ENCODE measurements at regions not wholly inside any gene's neighbourhood (a gene's known extent, or its start where the extent isn't known, plus 50 kb on each side); places are given as distances from the start of the nearest gene placed in this dataset.

- TF ChIP-seq CTCF (IDR thresholded peaks at IDR 0.05; ENCODE audit: borderline replicate concordance, extremely low read depth, low read length, poor library complexity, severe bottlenecking) (no peak), EZH2 (IDR thresholded peaks at IDR 0.05; ENCODE audit: borderline replicate concordance, low read depth, low read length, severe bottlenecking) (no peak)
Observed at GRCh38 chr4:129490516-129490915, 394.6 kb downstream of the C4orf33 start.

All from DND-41 (cell line).